Left hindlimb (tissue), 1 donor: ENCODE measurements at regions not wholly inside any gene's neighbourhood (a gene's known extent, or its start where the extent isn't known, plus 50 kb on each side); places are given as distances from the start of the nearest gene placed in this dataset.
A peak's percentile ranks its signal among the peaks of the same experiment; 100 is the strongest.
"Not testable (repeated sequence)": the region's sequence is repeated elsewhere in the genome, so short reads cannot be mapped to it uniquely, and the experiment has no call there.

Source experiments
- DNase-seq: peaks from one replicate; pipeline ENCODE4 v3.0.0-alpha.2; 2018

DNA sequence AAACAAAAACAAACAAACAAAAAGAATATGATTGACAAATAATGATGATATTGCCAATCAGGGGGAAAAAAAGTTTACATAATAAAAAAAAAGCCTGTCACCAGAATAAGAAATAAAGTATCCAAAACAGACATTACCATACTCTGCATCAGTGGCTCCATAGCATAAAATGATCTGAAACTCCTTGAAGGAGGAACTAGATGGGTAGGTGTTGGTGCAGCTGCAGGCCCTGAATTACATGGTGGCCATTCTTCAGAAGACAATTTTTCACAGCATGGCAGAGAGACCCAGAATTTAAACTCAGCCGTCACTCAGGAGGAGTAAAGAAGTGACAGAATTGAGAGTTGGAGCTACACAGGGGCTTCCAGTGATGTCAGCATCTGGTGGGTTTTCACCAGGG is 60.2 kb downstream of the GLUL start:
- no peak for DNase-seq

DNA sequence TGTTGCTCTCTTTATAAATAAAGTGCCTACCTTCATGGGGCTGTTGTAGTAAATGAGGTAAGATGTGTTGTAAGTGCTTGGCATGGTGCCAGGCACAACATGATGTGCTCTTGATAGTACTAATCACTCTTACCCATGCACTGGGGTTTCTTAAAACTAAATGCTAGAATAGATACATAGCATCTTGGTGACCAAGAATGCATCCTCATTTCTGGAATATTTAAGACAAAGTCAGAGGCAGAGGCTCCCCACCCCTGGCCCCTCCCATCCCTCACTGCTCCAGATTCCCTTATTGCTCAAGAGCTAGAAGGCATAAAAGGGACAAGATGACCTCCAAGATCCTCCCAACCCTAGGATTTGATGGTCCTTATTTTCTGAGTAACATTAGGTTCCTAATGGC is 61.3 kb downstream of the GLUL start:
- no peak for DNase-seq

DNA sequence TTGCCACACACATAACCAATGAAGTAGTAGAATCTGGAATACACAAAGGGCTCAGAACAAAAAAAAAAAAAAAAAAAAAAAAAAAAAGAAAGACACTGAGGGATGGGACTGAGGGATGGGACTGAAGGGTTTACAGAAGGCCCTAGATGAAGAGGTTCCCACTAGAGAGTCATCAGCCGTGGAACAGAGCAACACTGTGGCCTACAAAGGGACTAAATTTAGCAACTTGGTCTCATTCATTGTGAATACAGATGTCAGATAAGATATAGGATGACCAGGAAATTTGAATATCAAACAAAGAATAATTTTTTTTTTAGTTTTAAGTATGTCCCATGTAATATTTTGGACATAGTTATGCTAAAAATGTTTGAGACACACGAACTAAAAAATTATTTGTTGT is 62.1 kb downstream of the GLUL start:
- DNase-seq, result no peak

DNA sequence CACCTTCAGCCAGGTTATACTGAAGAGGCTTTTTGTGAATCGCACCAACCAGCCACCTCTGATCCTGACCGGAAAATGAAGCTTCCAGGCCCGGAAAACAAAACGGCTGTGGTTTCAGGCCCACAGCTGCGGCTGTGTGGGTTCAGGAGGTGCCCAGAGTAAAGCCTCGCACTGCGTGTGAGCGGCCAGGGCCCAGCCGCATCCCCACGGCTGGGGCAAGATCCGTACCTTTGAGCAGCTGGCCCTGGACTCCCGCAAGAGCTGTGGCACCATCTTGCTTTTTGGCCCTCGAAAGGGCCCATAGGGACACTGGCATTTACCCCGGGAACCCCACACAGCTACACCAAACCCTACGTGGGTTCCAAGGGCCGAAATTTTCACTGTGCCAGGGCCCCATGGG is 63.0 kb downstream of the GLUL start:
- no peak for DNase-seq

DNA sequence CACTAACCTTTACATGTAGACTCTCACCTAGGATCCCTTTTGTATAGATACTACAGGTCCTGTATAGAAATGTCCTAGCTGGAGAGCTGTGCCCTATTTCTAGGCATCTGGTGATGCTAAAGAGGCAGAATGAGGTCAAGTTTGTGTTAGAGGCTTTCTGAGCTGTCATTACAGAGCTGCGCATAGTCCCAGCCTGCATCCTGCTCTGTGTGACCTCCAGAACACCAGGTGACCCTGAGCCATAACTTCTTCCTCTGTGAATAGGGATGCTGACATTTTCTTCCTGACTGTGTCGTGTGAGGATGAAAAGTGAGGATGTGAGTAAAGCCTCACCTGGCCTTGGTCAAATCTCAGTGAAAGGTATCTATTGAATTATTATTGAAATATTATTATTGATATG is 66.3 kb downstream of the GLUL start:
- no peak for DNase-seq

DNA sequence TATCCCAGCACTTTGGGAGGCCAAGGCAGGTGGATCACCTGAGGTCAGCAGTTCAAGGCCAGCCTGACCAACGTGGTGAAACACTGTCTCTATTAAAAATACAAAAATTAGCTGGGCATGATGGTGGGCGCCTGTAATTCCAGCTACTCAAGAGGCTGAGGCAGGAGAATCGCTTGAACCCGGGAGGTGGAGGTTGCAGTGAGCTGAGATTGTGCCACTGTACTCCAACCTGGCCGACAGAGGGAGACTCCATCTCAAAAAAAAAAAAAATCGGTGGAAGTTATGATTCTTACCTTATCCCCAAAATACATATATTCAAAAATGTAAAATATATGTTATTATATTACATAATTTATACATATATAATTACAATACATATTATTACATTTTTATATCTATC is 70.1 kb downstream of the GLUL start:
- DNase-seq, result not testable (repeated sequence)

DNA sequence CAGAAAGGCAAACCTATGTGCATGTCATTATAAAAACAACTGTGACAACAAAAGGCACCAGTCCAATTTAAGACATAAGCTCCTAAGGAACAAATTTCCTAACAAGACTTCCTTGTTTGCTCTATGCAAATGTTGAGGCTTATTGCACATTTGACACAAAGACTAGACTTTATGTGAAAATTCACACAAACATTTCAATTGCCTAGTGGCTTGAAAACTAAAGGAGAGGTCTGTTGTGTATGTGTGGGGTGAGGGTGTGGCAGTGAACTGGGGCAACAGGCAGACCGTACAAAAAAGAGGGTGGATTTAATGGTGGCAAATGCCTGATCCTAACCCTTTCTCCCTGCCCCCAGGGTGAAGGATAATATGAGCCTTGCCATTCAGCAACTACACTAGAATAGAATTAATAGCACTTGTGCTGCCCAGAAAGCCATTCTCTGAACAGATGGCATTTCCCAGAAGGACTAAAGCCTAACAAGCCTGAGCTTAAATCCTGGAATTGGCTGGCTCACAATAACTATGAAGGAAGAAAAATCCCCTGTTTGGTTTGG is 73.9 kb downstream of the GLUL start:
- DNase-seq, result no peak

DNA sequence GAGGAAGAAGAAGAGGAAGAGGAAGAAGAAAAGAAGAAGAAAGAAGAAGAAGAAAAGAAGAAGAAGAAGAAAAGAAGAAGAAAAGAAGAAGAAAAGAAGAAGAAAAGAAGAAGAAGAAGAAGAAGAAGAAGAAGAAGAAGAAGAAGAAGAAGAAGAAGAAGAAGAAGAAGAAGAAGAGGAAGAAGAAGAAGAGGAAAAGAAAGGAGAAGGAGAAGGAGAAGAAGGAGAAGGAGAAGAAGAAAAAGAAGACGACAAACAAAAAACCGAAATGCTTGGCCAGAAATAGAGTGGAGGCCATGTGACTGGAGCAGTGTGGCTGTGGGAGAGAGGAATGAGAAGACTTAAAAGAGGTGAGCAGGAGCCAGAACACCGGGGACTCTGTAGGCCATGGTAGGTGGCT is 75.1 kb downstream of the GLUL start:
- not testable (repeated sequence) for DNase-seq

DNA sequence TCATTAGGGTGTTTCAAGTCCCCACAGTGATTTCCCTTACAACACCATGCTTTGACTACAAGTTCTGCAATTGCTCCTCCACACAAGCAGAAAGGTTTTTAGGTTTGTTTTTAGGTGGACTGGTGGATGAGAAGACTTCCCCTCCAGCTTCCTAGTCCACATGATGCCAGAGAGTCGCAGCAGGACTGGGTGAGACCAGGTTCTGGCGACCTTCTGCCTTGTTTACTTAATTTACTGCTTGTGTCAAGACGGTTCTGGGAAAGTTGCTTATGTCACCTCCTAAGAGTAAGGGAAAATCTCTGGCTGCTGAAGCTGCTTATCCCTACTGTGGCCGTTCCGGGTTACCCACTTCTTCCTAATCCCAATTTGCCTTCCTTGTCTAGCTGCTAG is 76.4 kb downstream of the GLUL start:
- DNase-seq, result no peak

DNA sequence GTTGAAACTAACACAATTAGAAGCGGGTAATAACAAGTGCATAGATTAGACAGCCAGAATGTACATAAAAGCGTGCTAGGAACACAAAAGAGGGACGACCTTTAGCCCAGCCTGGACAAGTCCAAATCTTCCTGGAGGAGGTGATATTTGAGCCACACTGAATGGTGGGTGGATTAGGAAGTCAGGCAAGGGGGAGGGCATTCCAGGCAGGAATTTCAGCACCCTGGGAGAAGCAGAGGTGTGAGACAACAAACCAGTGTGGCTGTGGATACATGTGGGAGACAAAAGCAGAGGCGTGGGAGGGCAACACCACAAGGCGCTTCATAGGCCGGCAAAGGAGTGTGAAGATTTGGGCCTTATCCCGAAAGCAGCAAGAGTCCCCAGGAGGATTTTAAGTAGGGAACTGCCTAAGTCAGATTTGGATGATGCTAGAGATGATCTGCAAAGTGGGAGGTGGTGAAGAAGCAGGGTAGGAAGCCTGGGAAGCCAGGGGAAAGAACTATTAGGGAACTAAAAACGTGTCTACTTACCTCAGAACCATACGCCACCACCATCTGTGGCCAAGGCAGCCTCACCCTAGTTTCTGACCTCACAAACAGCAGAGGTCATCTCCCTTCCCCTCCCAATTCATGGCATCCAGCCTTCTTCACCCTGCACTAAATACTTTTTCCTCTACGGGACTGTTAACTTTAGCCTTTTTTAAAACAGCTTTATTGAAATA is 81.8 kb downstream of the GLUL start:
- no peak for DNase-seq

DNA sequence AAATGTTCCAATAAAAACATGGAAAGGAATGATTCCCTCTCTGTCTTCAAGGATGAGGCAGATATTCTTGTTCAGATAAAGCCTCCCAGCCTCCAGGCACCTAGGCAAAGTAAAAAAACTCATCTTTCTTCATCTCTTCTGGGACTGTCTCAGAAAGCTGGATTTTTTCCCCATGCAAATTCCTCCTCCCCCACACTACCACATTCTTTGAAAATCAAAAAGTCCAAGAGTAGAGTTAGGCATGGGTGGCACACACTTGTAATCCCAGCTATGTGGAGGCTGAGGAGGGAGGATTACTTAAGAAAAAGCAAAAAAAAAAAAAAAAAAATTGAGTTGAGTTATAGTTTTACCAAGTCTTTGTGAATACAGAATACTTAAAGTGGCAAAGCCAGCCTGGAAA is 82.8 kb downstream of the GLUL start:
- DNase-seq, result no peak

DNA sequence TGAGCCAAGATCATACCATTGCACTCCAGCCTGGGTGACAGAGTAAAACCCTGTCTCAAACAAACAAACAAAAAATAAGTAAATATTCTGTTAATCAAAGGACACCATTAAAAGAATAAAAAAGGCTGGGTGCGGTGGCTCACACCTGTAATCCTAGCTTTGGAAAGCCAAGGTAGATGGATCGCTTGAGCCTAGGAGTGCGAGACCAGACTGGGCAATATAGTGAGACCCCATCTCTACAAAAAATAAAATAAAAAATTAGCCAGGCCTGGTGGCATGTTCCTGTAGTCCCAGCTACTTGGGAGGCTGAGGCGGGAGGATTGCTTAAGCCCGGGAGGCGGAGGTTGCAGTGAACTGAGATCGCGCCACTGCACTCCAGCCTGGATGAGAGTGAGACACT is 84.1 kb downstream of the GLUL start:
- not testable (repeated sequence) for DNase-seq

DNA sequence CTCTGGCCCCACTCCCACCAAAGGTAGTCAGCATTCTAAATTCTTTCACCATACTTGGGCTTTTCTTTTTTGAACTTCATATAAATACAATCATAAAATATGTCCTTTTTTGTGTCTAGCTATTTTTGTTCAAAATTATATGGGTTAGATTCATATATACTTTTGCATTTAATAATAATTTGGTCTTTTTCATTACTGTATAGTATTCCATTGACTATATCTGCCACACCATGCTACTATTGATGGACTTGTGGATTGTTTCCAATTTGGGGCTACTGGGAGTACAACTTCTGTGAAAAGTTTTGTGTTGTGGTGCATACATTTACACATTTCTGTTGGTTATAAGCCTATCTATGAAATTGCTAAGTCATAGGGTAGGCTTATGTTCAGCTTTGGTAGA is 85.7 kb downstream of the GLUL start:
- DNase-seq, result no peak

DNA sequence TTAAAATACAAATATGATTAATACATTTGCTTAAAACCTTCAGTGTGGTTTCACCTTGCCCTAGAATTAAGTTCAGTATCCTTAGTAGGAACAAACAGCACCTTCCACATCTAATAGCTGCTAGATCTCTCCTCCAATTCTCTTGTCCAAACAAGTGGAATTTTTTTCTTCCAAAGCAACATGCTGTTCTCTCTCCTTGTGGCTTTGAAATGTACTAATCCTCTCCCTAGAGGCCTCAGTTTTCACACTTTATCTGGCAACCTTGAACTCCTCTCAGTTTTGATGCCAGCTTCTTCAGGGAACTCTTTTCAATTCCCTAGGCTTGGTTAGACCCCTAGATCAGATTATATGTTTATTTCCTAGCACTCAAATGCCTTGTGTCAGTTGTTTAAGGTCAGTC is 87.0 kb downstream of the GLUL start:
- DNase-seq, result no peak

DNA sequence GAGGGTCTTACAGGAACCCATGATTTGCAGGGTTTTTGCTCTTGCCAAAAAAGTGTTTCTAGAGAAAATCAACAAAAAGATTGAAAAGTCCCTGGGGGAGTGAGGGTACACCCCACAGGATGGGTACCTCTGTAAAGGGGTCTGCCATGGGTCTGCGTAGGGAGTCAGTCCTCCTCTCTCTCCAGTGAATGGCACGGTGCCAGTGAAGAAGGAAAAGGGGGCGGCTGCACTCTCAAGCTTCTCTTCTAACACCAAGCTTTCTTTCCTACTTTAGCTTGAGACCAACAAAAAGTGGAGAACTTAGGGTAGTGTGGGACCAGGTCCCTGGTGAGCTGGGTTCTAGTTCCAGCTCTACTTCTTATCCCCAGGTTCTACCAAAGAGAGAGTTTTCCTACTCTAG is 87.4 kb downstream of the GLUL start:
- no peak for DNase-seq

DNA sequence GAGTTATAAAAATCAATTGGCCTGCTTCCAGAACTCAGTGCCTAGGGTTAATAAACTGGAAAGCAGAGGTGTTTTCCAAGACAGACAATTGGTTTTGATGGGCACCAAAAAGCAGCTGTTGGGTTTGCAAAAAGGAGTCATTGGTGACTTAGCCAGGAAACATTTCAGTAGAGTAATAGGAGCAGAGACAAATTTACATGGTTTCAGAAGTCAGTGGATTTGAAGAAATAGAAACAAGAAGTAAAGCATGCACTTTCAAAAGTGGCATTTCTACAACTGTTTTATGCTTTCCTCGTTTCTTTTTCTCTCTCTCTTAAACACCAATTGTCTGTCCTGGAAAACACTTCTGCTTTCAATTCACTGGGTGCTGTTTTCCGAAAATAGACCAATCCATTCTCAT is 87.8 kb downstream of the GLUL start:
- no peak for DNase-seq

DNA sequence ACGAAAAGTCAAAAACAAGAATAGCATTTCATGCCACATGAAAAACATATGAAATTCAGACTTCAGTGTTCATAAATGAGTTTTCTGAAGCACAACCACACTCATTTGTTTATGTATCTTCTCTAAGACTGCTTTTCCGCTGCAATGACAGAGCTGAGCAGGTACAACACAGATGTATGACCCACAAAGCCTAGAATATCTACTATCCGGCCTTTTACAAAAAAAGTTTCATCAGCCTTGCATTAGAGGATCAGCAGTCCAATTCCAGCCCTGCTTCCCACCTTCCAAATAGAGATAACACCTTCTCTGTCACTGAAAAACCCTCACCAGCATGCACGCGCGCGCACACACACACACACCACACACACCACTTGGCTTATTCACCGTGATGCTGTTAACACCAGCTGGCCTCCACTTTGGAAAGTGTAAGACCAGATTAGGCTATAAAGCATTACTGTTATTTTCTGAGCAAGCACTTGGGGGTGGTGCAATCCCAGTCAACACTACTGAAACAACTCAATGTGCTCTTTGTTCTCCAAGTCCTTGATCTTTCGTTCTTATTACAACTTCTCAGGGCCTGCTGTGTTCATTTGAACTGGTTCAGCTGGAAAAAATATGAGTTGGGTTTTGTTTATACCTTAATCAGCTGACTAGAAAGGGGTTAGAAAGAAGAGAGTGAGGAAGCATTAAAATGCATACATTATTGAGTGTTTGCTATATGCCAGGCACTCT is 90.0 kb downstream of the GLUL start:
- DNase-seq, result no peak

DNA sequence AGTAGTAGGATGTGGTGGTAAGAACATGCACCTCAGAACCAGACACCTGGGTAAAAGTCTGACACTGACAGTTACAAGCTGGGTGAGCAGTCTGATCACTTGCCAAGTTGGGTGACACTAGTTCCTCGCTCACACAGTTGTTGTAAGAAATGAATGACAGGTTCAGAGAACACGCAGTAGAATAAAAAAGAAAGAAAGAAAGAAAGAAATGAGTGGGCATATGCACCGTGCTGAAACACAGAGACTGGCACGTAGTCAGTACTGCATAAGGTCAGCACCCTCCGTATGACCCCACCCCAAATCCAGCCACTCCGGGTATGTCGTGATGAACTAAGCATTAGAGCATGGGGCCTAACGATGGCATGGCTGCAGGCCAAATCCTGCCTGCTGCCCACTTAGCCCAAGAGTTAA is 90.6 kb downstream of the GLUL start:
- DNase-seq, result no peak

DNA sequence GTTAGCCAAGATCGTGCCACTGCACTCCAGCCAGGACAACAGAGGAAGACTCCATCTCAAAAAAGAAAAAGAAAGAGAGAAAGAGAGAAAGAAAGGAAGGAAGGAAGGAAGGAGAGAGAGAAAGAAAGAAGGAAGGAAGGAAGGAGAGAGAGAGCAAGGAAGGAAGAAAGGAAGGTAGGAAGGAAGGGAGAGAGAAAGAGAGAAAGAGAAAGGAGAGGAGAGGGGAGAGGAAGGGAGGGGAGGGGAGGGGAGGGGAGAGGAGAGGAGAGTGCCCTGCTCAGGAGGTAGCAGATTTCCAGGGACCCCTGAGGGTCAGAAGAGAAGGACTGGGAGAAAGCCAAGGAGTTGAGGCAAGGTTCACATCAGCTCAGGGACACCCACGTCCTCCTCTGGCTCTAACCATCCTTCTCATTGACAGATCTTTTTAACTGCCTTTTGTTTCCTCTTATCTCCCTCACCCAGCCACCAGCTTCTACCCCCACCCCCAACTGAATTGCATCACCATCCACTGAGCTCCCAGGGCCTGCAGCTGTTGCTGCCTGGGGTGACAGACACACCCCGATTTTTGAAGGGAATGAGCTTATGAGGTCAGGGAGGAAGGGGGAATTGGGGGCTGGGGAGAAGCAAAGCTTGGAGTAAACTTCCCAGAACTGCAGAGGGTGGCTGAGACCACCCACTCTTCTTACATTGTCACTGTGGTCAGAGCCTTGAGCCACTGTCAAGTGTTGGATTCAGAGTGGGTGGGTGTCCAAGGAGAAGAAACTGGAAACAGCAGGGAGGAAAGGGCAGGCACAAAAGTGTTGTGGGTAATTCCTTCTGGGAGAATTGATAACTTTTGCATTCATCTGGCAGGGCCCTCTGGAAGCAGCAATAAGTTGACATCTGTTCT is 91.6 kb downstream of the GLUL start:
- peak; percentile 57 for DNase-seq

DNA sequence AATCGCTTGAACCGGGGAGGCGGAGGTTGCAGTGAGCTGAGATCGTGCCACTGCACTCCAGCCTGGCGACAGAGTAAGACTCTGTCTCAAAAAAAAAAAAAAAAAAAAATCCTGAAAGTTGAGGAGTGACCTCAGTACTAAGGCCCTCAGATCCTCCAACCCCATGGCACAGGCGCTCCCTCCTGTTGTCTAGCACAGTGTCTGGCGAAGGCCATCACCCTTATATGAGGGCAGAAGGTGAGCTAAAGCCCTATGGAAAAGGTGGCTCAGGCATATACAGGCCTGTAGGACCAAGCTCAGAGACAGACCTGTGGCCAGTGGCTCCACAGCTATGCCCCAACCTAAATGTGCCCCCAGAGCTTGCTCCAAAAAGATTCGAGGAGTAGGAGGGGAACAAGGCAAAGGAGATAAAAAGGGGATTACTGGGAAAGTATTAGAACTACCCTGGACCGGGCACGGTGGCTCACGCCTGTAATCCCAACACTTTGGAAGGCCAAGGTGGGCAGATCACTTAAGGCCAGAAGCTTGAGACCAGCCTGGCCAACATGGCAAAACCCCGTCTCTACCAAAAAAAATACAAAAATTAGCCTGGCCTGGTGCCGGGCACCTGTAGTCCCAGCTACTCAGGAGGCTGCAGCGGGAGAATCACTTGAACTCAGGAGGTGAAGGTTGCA is 92.4 kb downstream of the GLUL start:
- DNase-seq, result not testable (repeated sequence)

DNA sequence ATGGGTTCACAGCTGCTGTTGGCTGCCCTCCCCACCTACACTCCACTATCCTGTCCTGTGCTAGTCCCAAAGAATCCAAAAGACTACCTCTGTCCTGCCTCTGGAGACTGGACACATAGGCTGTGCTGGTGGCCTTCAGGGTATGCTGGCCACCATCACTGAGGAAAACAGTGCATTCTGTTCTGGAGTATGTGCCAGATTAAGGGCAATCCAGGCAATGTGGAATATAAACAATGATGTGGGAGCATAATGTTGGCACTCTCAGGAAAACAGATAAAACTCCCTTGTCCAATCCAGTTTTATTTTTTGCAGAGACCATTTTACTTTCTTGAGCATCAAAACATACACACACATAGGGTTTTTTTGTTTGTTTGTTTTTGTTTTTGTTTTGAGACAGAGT is 94.3 kb downstream of the GLUL start:
- no peak for DNase-seq

DNA sequence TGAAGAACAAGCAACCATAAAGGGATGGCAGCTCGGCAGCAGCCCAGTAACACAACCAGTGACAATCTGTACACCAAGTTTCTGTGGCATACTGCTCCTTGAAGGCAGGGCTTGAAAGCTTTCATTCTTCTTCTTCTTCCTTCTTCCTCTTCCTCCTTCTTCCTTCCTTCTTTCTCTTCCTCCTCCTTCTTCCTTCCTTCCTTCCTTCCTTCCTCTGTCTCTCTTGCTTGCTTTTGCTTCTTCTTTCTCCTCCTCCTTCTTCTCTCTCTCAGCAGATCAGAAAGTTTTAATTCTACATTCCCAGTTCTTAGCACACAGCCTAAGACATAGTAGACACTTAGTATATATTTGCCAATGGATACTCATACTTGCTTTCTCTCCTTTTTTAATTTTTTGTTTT is 95.9 kb downstream of the GLUL start:
- DNase-seq, result no peak

DNA sequence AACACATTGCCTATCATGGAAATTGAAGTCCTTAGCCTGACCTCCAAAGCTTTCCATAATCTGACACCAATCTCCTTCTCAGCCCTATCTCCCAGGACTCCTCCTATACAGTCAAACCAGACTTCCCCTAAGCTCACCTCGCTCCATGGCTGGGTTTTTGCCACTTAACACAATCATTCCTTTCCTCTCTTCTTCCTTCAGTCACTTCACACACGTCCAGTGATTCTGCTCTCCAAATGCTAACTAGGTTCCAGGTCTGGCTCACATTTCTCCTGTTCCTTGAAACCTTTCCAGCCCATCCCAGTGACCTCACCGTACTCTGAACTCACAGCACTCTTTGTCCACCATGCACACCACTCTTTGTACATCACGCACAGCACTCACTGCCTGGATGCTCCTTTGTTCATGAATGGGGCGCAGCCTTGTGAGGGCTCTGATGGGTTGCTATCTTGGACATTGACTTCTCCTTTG is 98.4 kb downstream of the GLUL start:
- DNase-seq, result no peak
